ENCODE measurements at regions not wholly inside any gene's neighbourhood (a gene's known extent, or its start where the extent isn't known, plus 50 kb on each side); places are given as distances from the start of the nearest gene placed in this dataset.

- TF ChIP-seq POLR2AphosphoS5 (IDR thresholded peaks at IDR 0.05; ENCODE audit: borderline replicate concordance, low read depth, low read length) = no peak
- no peak for TF ChIP-seq EZH2 (IDR thresholded peaks at IDR 0.05)
- TF ChIP-seq FOXP2 (optimal IDR thresholded peaks at IDR 0.05; ENCODE audit: control extremely low read depth, extremely low read length, insufficient read depth) = no peak
Observed at GRCh38 chr2:187884003-187884402, 329.8 kb upstream of the TFPI start.
